Hepatocyte (in vitro differentiated cells): ENCODE measurements at regions not wholly inside any gene's neighbourhood (a gene's known extent, or its start where the extent isn't known, plus 50 kb on each side); places are given as distances from the start of the nearest gene placed in this dataset.

Experiments
- CTCF ChIP-seq: fragments of 200-600 bp; sonication (generic); IDR thresholded peaks from 2 replicates; pipeline ENCODE4 v1.5.1; 2016; ENCODE audit warnings: antibody characterized with exemption, mild to moderate bottlenecking; ENCODE audit not compliant: poor library complexity
- EZH2 ChIP-seq: fragments of 200-600 bp; sonication (generic); IDR thresholded peaks from 2 replicates; pipeline ENCODE4 v1.6.1; 2016; ENCODE audit warnings: antibody characterized with exemption, mild to moderate bottlenecking, borderline replicate concordance
- EZH2phosphoT487 ChIP-seq: fragments of 200-600 bp; sonication (generic); IDR thresholded peaks from one replicate; pipeline ENCODE4 v1.6.1; 2018; ENCODE audit warnings: antibody characterized with exemption, mild to moderate bottlenecking, low read depth, moderate library complexity; ENCODE audit not compliant: unreplicated experiment, severe bottlenecking

GRCh38 chr6:44641344-44642031 lies 254.0 kb downstream of the CDC5L start:
- TF ChIP-seq CTCF (no peak), EZH2phosphoT487 (no peak), EZH2 (no peak)
